T-helper 1 cell (primary cell): ENCODE measurements at regions not wholly inside any gene's neighbourhood (a gene's known extent, or its start where the extent isn't known, plus 50 kb on each side); places are given as distances from the start of the nearest gene placed in this dataset.

Experiments used
- DNase-seq, 5 donors: peaks; one replicate each; pipeline ENCODE4 v3.0.0-alpha.2; 2012 to 2020

GRCh38 chr5:145166110-145166509 lies 669.0 kb downstream of the PRELID2 start:
- DNase-seq, result no peak

- no peak for DNase-seq
Measured at GRCh38 chr5:145163876-145164275, 671.3 kb downstream of the PRELID2 start.

DNA sequence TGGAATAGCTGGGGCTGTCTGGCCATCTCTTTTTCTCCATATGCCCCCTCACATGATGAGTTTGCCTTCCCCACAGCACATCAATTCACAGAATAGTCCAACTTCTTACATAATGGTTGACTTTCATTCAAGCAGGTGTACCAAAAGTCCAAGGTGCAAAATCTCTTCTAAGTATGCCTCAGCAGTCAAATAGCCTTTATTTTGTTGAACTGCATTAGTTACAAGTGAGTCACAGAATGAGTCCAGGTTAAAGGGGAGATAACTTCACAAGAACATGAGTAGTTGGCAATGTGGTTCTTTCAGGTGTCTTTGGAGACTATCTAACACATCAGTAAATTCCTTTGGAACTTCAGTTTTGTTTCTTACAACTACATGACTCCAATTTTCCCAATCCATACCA lies 672.5 kb downstream of the PRELID2 start:
- DNase-seq, result no peak

- DNase-seq, result no peak
Measured at GRCh38 chr5:145161391-145161790, 673.8 kb downstream of the PRELID2 start.

DNA sequence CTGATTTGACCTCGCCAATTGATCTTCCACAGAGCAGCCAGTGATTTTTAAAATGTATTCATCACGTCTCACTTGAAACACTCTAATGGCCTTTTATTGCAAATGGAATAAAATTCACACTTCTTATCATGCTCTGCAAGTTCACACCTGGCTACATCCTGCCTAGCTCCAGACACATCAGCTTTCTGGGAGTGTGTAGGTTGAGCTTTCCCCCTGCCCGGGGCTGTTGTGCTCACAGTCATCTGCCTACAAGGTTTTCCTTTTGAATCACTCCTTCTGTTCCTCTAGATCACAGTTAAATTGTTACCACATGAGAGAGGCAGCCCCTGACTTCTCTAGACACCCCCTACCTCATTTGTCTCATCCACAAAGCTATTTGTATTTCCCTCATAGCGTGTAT lies 674.5 kb downstream of the PRELID2 start:
- no peak for DNase-seq

DNA sequence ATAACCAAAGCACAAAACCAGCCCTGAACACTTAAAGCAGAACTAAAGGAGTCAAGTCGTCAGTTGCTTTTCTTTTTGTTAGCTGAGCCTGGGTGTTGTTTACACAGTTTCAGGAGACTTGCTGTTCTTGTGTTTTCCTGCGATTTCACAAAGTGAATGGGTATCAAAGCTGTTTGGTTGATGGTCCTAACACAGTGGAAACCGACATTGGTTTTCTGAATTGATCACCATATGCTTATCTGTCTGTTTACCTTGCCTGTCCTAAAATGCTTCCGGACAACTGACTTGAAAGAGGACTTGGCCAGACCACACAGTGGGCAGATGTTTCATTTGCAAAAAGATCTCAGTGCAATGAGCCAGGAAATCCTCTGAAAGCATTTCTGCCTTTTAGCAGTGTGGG lies 676.4 kb downstream of the PRELID2 start:
- DNase-seq, result no peak

DNA sequence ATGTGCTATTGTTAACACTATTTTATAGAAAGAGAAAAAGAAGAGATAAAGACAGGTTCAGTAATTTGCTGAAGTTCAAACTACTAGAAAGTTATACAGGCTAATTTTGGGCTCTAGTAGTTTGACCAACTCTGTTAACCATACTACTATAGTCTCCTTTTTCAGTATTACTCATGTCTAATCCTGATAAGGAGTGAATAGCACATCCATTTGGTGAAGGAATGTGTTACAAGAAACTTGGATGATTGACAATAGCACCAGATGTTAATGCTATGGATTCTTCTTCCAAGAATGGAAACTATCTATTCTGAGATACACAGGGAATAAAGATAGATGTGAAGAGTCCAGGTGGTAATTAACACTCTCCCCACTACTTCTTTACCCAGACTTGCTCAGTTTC lies 677.3 kb downstream of the PRELID2 start:
- no peak for DNase-seq

DNA sequence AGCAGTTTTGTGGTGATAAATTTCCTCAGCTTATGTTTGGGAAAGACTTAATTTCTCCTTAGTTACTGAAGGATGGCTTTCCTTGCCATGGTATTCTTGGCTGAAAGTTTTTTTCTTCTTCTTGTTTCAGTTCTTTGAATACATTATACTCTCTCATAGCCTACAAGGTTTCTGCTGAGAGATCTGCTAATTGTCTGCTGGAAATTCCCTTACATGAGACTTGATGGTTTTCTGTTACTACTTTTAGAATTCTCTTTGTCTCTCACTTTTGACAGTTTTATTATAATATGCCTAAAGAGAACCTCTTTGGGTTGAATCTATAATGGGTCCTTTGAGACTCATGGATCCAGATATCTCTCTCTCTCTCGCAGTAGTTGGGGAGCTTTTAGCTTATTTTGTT lies 693.6 kb downstream of the PRELID2 start:
- DNase-seq, result no peak

DNA sequence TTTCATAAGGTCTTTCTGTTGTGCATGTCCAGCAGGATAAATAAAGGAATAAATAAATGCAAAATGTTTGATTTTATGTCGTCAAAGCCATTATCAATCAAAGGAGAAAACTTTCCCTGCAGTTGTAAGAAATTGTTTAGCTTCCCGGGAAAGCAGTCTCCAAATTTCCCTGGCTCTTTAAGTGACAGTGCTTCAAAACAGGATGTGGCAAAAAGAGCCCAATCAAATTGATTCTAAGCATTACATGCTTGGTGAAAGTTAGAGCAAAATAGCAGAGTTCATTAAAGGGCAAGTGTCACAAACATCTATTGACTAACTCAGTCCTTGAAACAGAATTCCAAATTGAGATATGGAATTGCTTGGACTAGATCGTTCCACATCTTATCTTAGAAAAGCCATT lies 704.1 kb downstream of the PRELID2 start:
- no peak for DNase-seq

DNA sequence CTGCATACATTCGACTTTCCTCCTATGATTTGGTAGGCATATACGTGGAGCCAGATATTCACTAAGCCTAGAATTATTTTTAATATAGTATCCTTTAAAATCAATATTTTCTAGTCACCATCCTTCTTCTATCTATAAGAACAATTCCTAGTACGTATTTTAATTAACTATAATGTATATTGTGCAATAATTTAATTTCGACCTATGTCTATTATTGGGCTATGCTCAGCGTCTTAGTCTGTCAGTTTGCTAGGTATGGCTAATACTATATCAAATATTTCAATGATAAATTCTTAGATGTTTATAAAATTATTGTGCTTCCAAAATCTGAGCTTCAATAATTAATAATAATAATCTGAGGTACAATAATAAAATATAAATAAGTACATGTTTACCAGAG lies 705.3 kb downstream of the PRELID2 start:
- DNase-seq, result no peak

- DNase-seq, result no peak
Measured at GRCh38 chr5:145124806-145125205, 710.3 kb downstream of the PRELID2 start.

GRCh38 chr5:145118611-145119010 lies 716.5 kb downstream of the PRELID2 start:
- no peak for DNase-seq

GRCh38 chr5:145118127-145118526 lies 717.0 kb downstream of the PRELID2 start:
- DNase-seq, result no peak

- DNase-seq, result no peak
Measured at GRCh38 chr5:145117285-145117684, 717.9 kb downstream of the PRELID2 start.

GRCh38 chr5:145111420-145111819 lies 723.7 kb downstream of the PRELID2 start:
- no peak for DNase-seq

DNA sequence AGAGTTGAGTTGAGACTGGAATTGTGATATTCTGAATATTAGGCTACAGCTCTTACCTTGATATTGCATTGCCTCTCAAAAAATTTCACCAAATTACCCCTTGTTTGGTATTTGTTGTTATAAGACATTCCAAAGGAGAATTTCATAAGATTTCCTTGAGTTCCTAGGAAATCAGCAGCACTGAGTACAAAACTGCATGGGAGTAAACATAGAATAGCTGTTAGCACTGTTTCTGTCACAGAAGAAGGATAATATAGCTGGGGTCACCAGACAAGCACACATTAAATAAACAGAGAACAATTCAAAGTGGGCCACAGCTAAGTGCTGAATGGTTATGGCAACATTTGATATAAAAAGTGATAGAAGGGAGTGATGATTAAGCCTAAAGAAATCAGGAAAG lies 724.3 kb downstream of the PRELID2 start:
- no peak for DNase-seq

DNA sequence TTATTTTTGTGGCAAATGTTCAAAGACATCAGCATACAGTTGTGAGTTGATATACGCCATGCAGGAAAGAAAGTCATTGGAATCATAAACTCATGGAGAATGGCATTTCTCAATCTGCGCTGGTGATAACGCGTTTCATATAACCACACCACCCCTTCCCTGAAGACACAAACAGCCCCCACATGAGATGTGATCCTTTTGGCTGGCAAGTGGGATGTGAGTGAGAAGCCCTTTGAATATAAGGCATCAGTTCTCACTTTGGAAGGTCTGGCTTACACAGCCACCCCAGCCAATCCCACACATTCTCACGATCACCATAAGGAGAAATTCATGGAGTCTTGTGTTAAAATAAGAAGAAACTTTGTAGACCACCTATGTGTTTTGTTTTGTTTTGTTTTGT lies 725.0 kb downstream of the PRELID2 start:
- DNase-seq, result no peak

GRCh38 chr5:145105384-145105783 lies 729.8 kb downstream of the PRELID2 start:
- no peak for DNase-seq

- DNase-seq, result no peak
Measured at GRCh38 chr5:145104106-145104505, 731.0 kb downstream of the PRELID2 start.

- DNase-seq, result no peak
Measured at GRCh38 chr5:145101246-145101645, 733.9 kb downstream of the PRELID2 start.

DNA sequence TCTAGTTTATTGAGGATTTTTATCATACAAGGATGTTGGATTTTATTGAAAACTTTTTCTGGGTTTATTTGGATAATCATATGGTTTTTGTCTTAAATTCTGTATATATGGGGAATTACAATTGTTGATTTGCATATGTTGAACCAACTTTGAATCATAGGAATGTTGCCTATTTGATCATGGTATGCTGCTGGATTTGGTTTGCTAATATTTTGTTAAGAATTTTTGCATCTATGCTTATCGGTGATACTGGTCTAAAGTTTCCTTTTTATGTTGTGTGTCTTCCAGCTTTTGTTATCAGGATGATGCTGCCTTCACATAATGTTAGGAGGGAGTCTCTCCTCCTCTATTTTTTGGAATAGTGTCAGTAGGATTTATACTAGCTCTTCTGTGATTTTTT lies 745.0 kb downstream of the PRELID2 start:
- no peak for DNase-seq

- no peak for DNase-seq
Measured at GRCh38 chr5:145084834-145085233, 750.3 kb downstream of the PRELID2 start.

- no peak for DNase-seq
Measured at GRCh38 chr5:145077028-145077427, 758.1 kb downstream of the PRELID2 start.

- no peak for DNase-seq
Measured at GRCh38 chr5:145076040-145076439, 759.1 kb downstream of the PRELID2 start.

DNA sequence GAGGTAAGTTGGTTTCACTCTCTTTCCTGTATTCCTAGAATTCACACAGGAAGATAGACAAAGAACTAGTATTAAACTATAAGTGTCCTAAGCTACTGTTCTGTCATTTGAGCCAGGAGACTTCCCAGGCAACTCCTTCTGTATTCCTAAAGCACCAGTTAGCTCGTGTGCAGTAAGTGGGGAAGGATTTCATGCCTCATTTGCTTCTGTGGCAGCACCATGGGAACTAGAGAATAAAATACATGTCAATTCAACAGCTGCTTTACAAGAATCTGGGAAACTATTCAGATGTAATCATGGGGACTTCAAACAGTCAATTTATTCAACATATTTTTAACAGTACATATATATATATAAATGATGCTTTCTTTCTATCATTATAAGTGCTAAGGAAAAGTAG lies 762.3 kb downstream of the PRELID2 start:
- DNase-seq, result no peak

GRCh38 chr5:145068721-145069120 lies 766.4 kb downstream of the PRELID2 start:
- no peak for DNase-seq
